ENCODE measurements at regions not wholly inside any gene's neighbourhood (a gene's known extent, or its start where the extent isn't known, plus 50 kb on each side); places are given as distances from the start of the nearest gene placed in this dataset.

DNA sequence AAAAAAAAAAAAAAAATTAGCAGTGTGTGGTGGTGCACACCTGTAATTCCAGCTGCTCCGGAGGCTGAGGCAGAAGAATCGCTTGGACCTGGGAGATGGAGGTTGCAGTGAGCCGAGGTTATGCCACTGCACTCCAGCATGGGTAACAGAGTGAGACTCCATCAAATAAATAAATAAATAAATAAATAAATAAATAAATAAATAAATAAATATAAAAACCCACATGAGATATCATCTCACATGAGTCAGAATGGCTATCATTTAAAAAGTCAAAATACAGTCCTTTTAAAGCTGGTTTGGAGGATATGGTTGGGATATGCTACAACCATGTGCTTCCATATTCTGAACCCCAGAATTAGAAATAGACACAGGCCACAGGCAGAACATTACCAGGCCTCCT lies 114.3 kb downstream of the WSCD1 start:
- intact Hi-C loops (cut with micrococcal nuclease) = no loop called here
- TF ChIP-seq, protein P1, sequence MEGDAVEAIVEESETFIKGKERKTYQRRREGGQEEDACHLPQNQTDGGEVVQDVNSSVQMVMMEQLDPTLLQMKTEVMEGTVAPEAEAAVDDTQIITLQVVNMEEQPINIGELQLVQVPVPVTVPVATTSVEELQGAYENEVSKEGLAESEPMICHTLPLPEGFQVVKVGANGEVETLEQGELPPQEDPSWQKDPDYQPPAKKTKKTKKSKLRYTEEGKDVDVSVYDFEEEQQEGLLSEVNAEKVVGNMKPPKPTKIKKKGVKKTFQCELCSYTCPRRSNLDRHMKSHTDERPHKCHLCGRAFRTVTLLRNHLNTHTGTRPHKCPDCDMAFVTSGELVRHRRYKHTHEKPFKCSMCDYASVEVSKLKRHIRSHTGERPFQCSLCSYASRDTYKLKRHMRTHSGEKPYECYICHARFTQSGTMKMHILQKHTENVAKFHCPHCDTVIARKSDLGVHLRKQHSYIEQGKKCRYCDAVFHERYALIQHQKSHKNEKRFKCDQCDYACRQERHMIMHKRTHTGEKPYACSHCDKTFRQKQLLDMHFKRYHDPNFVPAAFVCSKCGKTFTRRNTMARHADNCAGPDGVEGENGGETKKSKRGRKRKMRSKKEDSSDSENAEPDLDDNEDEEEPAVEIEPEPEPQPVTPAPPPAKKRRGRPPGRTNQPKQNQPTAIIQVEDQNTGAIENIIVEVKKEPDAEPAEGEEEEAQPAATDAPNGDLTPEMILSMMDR (IDR thresholded peaks at IDR 0.05; ENCODE audit: borderline replicate concordance) = no peak

DNA sequence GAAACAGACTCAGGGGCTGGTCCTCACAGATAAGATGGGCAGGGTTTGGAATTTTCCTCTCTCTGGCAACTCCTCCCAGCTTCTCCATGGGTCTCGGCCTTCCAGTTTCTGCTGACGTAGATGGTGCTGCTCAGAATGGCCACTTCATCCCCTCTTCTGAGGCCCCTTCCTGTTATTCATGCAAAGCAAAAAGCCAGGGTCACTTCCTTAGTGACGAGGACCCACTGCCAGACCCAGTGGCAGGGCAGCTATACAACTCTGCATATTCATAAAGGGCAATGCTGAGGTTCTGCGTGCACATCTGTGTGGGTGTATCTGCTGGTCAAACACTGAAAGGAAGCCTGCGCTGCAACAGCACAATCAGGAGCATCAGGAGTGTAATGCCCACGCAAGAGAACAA lies 108.8 kb downstream of the WSCD1 start:
- no peaks in the 10 kb centered on the region for H3K36me3 ChIP-seq

More for the DNA sequence above, 114.3 kb downstream of the WSCD1 start:
- Histone ChIP-seq H3K36me3 (no peaks in the 10 kb centered on the region), H3K9me3 (replicated peaks) (peaks cover 23% of the 10 kb centered on the region), H3K27ac (replicated peaks) (no peak overlapping the region), H3K27me3 (ENCODE audit: low read depth) (peaks cover 26% of the 10 kb centered on the region), H3K4me1 (no peaks in the 10 kb centered on the region), H3K4me3 (no peak overlapping the region)
- DNase-seq = no peak

DNA sequence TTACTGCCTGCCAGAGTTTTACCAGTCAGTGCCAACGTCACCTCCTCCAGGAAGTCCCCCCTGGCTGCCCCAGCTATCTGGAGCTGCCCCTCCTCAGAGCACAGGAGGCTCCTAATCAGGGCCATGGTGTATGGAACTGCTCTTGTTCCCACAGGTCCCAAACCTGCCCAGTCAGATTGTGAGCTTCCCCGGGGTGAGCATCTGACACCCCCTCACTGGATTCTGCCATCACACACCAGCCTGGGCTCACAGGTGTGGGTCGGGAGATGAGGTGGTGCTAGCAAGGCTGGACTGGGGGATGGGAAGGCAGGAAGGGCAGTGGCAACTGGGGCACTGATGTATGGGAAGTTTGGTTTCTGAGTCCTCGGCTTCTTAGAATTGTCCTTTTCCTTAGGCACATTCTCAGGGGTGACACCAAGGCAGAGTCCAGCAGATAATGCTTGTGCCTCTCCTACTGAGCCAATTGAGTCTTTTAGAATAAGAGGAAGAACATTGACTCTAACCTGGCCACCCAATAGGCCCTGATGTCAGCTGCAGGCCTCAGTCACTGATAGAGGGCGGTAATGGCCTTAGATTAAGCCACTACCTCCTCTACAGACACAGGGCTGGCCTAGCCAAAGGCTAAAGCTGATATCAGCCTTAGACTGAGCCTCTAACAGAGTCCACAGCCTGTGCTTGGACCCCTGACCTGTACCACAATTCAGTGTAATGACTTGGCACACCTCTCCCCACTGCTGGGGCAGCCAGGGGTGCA lies 107.9 kb downstream of the WSCD1 start:
- Histone ChIP-seq H3K27ac (replicated peaks) (no peak overlapping the region), H3K4me3 (no peak overlapping the region), H3K36me3 (no peaks in the 10 kb centered on the region), H3K4me1 (no peaks in the 10 kb centered on the region), H3K9me3 (replicated peaks) (no peaks in the 10 kb centered on the region), H3K27me3 (ENCODE audit: low read depth) (peaks cover 42% of the 10 kb centered on the region)
- TF ChIP-seq, protein P1 (IDR thresholded peaks at IDR 0.05; ENCODE audit: borderline replicate concordance) = no peak
- no peak for DNase-seq
- intact Hi-C loops (cut with micrococcal nuclease) = no loop called here

More for the DNA sequence above, 108.8 kb downstream of the WSCD1 start:
- no peak for DNase-seq
- intact Hi-C loops (cut with micrococcal nuclease) = no loop called here
- Histone ChIP-seq H3K9me3 (replicated peaks) (peaks cover 8% of the 10 kb centered on the region), H3K27ac (replicated peaks) (no peak overlapping the region), H3K4me3 (no peak overlapping the region), H3K4me1 (no peaks in the 10 kb centered on the region), H3K27me3 (ENCODE audit: low read depth) (peaks cover 42% of the 10 kb centered on the region)
- TF ChIP-seq, protein P1 (IDR thresholded peaks at IDR 0.05; ENCODE audit: borderline replicate concordance) = no peak
